GM21717 (cell line): ENCODE measurements at regions not wholly inside any gene's neighbourhood (a gene's known extent, or its start where the extent isn't known, plus 50 kb on each side); places are given as distances from the start of the nearest gene placed in this dataset.
"Not testable (repeated sequence)": the region's sequence is repeated elsewhere in the genome, so short reads cannot be mapped to it uniquely, and the experiment has no call there.

ENCODE experiments used
- ATAC-seq: cut with Tn5 transposase; IDR thresholded peaks from one replicate; pipeline ENCODE4 v1.9.1; 2021; ENCODE audit warnings: mild to moderate bottlenecking, moderate library complexity; ENCODE audit not compliant: unreplicated experiment

DNA sequence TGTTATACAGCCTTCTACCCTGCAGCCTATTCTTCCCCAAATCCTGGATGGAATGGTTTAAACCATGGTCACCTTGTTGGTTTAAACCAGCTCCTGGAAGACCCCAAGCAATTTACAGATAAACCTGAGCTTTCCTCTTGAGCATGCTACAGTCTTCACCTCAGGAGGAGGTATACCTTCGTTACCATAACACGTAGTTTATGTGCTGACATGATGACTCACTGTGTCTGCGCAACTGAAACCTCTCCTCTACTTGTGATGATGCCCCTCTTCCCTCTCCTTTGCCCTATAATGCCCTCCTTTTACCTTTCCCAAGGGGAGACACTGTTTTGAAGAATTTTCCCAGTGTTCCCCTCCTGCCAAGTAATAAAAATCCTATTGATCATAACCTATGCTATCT, 457.3 kb upstream of the RGS18 start:
- no peak for ATAC-seq

DNA sequence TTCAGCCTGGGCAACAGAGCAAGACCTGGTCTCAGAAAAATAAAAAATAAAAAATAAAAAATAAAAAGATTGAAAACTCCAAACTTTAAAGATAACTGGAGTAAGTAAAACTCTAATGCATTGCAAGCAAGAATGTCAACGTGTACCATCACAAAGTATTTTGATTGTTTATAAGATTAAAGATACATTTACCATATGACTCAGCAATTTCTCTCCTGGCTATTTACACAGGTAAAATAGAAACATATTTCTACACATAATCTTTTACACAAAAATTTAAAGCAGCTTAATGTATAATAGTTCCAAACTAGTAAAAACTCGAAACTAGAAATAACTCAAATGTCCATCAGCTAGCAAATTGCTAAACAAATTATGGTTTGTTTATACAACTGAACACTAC, 456.1 kb upstream of the RGS18 start:
- no peak for ATAC-seq

DNA sequence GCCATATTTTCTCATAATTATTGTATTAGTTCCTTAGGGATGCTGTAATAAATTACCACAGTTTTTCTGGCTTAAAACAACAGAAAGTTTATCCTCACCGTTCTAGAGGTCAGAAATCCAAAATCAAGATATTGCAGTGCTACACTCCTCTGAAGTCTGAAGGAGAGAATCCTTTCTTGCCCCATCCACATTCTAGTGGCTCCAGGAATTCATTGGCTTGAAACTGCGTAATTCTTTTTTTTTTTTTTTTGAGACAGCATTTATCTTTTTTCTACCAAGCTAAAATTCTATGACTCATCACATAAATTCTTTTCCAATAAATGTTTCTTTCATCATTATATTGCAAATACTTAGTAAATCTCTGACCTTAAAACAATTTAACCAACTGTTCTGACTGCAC, 451.0 kb upstream of the RGS18 start:
- ATAC-seq: no peak

DNA sequence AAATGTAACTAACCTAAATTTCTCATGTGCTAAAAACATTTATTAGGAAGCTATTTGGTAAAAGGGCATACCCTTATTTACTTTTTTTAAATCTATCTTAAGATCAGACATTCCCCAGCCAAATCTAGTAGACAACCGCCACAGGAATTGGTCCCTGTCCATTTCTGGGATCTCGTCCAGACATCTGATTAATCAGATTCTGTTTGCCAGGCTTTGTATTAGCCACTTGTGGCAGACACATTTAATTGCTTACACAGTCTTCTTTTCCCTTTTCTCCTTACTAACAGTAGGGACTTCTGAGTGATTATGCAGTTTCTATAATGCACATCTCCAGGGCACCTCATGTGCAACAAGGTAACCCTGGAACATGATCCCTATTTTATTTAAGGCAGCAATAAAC, 449.0 kb upstream of the RGS18 start:
- no peak for ATAC-seq

DNA sequence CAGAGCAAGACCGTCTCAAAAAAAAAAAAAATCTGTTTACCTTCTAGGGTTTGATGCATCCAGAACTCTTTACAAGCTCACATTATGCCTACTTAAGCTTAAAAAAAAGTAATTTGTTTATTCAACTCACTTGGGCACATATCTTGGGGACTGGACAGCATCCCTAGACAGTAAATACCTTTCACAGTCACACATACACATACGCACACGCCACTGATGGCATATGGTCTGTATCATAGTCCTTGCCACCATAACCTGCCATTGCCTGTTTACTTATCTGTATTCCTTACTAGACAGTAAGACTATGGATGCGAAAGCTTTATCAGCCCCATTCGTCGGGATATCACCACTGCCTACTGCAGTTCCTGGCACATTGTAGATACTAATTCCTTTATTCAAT, 446.3 kb upstream of the RGS18 start:
- ATAC-seq: no peak

DNA sequence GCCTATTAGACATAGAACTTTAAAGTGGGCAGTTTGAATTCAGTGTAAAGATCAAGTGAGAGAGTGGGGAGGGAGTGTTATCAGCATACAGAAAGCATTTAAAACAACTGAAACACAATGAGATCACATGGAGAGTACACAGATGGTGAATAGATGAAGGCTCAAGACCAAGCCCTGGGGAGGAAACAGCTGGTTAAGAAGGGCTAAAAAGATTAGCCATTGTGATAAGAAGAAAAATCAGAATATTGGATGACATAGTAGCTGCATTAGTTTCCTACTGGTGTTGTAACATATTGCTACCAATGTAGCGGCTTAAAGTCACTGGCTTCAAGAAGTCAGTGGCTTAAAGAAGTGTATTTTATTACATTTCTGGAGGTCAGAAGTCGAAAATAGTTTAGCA, 443.4 kb upstream of the RGS18 start:
- no peak for ATAC-seq

DNA sequence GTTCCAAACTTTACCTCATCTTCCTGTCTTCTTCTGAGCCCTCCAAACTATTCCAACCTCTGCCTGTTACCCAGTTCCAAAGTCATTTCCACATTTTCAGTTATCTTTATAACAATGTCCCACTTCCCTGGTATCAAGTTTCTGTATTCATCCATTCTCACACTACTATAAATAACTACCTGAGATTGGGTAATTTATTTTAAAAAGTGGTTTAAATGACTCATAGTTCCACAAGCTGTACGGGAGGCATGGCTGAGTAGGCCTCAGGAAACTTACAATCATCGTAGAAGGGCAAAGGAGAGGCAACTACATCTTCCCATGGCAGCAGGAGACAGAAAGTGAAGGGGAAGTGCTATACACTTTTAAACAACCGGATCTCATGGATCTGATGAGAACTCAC, 428.5 kb upstream of the RGS18 start:
- no peak for ATAC-seq

DNA sequence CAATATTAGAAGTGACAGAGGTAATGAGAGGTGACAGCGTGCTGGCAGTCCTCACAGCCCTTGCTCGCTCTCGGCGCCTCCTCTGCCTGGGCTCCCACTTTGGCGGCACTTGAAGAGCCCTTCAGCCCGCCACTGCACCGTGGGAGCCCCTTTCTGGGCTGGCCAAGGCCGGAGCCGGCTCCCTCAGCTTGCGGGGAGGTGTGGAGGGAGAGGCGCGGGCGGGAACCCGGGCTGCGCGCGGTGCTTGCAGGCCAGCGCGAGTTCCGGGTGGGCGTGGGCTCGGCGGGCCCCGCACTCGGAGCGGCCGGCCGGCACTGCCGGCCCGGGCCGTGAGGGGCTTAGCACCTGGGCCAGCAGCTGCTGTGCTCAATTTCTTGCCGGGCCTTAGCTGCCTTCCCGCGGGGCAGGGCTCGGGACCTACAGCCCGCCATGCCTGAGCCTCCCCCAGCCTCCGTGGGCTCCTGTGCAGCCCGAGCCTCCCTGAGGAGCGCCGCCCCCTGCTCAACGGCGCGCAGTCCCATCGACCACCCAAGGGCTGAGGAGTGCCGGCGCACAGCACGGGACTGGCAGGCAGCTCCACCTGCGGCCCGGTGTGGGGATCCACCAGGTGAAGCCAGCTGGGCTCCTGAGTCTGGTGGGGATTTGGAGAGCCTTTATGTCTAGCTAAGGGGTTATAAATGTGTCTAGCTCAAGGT, 426.5 kb upstream of the RGS18 start:
- not testable (repeated sequence) for ATAC-seq

DNA sequence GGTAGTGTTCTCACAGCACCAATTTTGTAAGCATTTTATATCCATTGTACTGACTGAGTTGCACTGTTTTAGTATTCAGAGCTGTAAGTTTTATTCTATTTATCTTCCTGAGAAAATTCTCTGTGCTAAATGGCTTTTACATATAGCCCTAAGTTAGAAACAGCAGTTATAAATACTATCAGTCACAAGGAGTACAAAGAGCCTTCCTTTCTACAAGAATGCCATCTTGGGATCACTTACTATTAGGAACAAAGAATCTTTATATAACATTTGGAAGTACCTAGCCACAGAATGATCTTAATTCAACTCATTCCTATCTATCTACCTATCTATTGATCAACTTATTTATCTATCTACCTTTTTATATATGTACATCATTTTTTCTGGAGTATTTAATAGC, 423.9 kb upstream of the RGS18 start:
- no peak for ATAC-seq

DNA sequence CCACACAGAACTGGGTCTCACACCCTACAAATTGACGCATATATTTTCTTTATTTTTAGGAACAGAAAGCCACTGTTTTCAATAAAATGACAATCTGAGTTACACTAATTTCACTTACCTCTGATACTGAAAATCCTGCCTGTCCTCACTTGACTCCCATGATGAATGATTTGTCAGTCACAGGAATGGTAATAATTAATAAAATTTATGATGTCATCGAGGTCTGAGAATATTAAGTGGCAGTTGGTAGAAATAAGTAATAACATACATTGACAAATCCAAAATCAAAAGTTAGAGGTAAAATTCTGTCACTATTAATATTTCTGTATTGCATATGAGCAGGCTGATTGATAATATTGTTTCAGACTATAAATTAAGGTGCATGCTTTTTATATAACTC, 418.7 kb upstream of the RGS18 start:
- ATAC-seq: no peak

DNA sequence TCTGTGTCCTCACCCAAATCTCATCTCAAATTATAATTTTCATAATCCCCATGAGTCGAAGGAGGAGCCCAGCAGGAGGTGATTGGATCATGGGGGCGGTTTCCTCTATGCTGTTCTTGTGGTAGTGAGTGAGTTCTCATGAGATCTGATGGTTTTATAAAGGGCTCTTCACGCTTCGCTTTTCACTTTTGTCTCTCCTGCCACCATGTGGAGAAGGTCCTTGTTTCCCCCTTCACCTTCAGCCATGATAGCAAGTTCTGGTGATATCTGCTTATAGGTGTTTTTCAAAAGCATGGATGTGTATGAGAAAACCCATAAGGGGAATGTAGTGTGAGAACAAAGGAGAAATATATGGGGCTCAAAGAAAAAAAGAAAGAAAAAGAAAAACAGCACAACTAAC, 405.9 kb upstream of the RGS18 start:
- ATAC-seq: no peak

DNA sequence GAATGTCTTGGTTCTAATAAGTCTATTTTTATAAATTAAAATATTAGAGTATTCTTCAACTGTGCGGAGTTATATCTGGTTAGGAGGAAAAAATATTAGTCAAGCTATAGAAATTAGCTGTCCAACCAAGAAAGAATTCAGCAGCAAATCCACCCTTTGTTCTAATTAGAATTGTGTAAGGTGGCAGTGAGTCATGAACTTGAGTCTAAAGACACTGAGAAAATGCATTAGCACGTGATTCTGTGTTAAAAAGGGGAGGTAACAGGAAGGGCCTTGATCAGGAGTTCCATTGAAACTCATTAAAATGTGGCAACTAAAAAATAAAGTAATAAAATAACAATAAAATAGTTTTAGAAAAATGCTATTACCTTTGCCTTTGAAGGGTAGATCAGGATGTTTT, 398.2 kb upstream of the RGS18 start:
- ATAC-seq: no peak

DNA sequence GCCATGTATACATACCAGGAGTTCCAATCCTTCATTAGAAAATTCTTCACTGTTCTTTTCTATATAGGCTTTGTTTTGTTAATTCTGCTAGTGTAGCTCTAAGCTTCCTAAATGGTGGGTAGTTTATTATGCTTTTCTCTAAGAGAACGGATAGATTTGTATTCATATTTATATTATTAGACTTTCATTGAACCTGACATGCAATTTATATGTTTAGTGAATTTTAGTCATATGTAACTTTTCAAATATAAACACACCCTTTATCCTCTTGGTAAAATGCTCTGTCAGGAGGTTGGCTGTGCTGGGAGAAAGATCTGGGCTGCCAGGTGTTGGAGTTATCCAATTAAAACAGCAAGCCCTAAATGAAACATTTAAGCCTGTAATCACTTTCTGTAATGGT, 369.7 kb upstream of the RGS18 start:
- no peak for ATAC-seq

DNA sequence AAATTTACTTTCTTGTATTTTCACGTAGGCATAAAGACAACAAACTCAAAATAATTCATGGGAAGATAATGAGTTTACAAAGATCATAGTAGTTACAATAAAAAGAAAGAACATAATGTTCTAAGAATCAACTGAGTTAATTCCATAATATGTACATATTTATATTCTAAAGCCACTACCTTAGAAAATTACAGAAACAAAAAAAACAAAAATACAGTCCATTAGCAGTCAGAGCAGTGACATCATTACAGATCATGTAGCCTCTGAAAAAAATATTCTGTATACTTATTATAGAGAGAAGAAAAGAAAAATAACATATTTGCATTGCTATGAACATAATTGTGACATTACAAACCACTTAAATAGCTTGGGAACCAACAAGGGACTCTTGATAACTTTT, 360.1 kb upstream of the RGS18 start:
- no peak for ATAC-seq

DNA sequence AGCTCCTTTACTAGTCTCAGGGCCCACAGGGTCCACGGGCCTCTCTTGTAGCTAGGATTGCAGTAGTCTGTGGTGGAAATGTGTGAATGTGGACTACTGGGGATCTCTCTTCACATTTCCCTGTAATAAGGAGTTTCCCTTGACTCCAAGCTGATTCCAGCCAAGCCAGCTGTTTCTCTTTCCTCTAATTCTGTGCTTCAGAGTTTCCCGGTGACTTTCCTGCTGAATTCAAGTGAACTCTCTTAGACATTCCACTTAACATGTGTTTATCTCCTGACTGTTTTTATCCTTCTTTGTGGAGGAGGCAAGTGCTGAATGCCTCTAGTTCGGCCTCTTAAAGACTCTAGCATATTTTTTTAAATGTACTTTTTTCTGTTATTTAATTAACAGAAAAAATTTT, 354.0 kb upstream of the RGS18 start:
- ATAC-seq: no peak

DNA sequence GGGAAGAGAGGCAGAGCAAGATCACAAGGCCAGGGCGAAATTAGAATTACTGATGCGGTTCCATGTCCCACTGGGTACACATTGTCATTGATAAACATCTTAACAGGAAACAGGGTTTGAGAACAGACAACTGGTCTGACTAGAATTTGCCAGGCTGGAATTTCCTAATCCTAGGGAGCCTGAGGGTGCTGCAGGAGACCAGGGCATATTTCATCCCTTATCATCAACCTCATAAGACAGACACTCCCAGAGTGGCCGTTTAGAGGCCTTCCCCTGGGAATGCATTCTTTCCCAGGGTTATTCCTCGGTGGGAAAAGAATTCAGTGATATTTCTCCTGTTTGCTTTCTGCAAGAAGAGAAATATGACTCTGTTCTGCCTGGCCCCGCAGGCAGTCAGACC, 344.7 kb upstream of the RGS18 start:
- not testable (repeated sequence) for ATAC-seq

DNA sequence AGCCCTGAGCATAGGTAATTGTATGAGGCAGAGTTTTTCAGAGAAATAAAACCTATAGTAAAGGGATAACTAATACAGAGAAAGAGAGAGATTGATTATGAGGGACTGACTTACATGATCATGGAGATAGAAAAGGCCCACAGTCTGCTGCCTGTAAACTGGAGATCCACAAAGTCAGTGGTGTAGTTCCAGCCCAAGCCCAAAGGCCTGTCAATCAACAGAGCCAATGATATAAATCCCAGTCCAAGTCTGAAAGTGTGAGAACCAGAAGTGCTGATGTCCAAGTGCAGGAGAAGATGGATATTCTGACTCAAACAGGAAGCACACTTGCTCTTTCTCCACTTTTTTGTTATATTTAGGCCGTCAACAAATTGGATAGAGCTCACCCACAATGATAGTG, 340.1 kb upstream of the RGS18 start:
- ATAC-seq: no peak

DNA sequence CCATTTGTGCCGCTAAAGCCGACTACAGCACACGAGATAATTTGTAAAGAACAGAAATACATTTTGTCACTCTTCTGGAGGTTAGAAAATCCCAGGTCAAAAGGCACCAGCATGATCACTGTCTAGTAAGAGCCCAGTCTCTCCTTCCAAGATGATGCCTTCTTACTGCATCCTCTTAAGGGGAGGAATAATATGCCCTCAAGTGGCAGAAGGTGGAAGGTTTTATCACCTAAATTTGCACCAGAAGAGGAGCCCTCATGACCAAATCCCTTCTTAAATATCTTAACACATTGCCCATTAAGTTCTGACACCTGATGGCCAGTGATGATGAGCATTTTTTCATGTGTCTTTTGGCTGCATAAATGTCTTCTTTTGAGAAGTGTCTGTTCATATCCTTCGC, 326.7 kb upstream of the RGS18 start:
- ATAC-seq: no peak

DNA sequence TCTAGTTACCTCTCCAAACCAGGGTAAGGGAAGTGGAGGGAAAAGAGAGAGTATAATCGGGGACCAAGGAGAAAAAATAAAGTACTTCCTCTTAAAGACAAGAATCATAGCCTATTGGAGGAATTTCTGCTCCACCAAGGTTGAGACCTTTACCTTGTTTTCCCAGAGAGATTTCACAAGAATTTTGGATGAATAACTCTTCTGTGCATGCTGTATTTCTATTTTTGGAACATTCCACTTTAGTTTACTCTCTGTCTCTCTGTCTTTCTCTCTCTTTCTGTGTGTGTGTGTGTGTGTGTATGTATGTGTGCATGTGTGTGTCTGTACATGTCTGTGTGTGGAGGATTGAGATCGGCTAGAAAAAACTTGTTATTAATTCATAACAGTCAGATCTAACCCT, 318.4 kb upstream of the RGS18 start:
- ATAC-seq: no peak

DNA sequence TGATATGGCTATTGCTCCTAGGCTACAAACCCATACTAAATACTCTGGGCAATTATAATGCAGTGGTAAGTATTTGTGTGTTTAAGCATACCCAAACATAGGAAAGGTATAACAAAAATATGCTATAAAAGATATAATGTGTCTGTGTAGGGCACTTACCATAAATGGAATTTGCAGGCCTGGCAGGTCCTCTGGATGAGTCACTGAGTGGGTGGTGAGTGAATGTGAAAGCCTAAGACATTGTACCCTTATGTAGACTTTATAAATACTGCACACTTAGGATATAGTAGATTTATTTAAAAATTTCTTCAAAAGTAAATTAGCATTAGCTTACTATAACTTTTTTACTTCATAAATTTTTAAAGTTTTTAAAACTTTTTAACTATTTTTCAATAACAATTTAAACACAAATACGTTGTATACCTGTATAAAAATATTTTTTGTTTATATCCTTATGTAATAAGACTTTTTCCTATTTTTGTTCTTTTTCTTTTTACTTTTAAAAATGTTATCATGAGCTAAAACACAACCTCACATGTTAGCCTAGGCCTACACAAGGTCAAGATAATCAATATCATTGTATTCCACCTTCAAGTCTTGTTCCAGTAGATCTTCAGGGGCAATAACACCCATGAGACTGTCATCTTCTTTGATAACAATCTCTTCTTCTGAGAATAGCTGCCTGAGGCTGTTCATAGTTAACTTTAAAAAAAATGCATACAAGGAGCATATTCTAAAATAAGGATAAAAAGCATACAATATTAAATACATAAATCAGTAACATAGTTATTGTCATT, 306.3 kb upstream of the RGS18 start:
- ATAC-seq: no peak

DNA sequence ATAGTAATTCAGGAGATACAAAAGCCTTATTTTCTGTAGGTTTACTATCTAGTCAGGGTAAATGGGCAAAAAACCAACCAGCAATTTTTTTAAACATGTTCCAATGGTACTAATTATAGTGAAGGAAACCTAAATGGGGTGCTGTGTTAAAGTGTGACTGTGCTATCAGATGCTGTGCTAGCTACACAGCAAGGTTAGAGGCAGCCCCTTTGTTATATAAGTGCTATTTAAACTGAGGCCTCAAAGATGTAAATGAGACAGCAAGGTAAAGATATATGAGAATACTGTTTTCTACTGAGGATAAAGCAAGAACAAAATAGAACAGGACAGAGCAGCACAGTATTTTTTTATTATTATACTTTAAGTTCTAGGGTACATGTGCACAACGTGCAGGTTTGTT, 305.4 kb upstream of the RGS18 start:
- ATAC-seq: no peak

DNA sequence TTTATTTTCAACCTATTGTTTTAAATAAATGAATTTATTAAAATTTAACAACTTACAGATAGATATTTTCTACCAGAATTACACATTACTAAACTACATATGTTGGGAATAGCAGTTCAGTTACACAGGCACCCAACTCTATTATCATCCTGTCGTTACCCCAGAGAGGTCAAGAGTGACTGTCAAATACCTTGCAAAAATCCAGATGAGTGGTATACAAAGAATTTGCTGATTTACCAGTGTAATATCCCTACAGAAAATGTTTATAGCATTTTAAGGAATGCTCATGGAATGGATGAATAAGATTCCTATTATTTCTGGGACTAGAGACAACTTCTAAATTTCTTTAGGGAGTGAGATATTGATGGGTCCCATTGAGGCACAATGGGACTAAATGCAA, 300.7 kb upstream of the RGS18 start:
- ATAC-seq: no peak

DNA sequence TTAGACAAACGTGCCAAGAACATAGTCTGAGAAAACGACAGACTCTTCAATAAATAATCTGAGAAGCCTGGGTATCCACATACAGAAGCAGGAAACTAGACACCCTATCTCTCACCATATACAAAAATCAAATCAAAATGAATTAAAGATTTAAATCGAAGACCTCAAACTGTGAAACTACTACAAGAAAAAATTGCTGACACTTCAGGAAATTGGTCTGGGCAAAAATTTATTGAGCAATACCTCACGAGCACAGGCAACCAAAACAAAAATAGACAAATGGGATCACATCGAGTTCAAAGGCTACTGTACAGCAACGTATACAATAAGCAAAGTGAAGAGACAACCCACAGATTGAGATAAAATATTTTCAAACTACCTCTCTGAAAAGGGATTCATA, 292.8 kb upstream of the RGS18 start:
- no peak for ATAC-seq
